T-helper 2 cell treated with Interferon-gamma antibody and Interleukin-4, amounts not matched to agents 5 μg/mL and 100 μg/mL, for 36 hours (primary cell): ENCODE measurements at regions not wholly inside any gene's neighbourhood (a gene's known extent, or its start where the extent isn't known, plus 50 kb on each side); places are given as distances from the start of the nearest gene placed in this dataset.

Experiments used
- DNase-seq: peaks from one replicate; pipeline ENCODE4 v3.0.0; 2021; ENCODE audit warnings: low spot score
- H3K27ac Mint-ChIP-seq: one replicate; pipeline ENCODE4 v1.8.0; 2021; ENCODE audit warnings: mild to moderate bottlenecking, mixed read lengths
- H3K27me3 Mint-ChIP-seq: one replicate; pipeline ENCODE4 v1.8.0; 2021; ENCODE audit warnings: low read depth, mixed read lengths
- H3K36me3 Mint-ChIP-seq: one replicate; pipeline ENCODE4 v1.8.0; 2021; ENCODE audit warnings: low read depth, mixed read lengths
- H3K4me1 Mint-ChIP-seq: one replicate; pipeline ENCODE4 v1.8.0; 2021; ENCODE audit warnings: low read depth, mixed read lengths
- H3K4me3 Mint-ChIP-seq: one replicate; pipeline ENCODE4 v1.8.0; 2022; ENCODE audit warnings: mild to moderate bottlenecking, moderate library complexity, mixed read lengths
- H3K9me3 Mint-ChIP-seq: one replicate; pipeline ENCODE4 v1.8.0; 2021; ENCODE audit warnings: mixed read lengths

GRCh38 chr11:28777126-28777525 is 668.9 kb downstream of the METTL15 start:
- Mint-ChIP-seq H3K27me3 (no peaks in the 10 kb centered on the region), H3K9me3 (peaks cover 39% of the 10 kb centered on the region)

GRCh38 chr11:28773606-28774005 is 665.4 kb downstream of the METTL15 start:
- Mint-ChIP-seq H3K27ac (no peak overlapping the region), H3K36me3 (no peaks in the 10 kb centered on the region), H3K9me3 (peaks cover 36% of the 10 kb centered on the region), H3K4me3 (no peak overlapping the region), H3K27me3 (no peaks in the 10 kb centered on the region), H3K4me1 (no peaks in the 10 kb centered on the region)
- DNase-seq = no peak

More at GRCh38 chr11:28777126-28777525, 668.9 kb downstream of the METTL15 start:
- Mint-ChIP-seq H3K27ac (no peak overlapping the region), H3K36me3 (no peaks in the 10 kb centered on the region), H3K4me3 (no peak overlapping the region), H3K4me1 (no peaks in the 10 kb centered on the region)
- DNase-seq = no peak

GRCh38 chr11:28770806-28771205 is 662.6 kb downstream of the METTL15 start:
- Mint-ChIP-seq H3K9me3 (peaks cover 31% of the 10 kb centered on the region), H3K4me3 (no peak overlapping the region), H3K36me3 (no peaks in the 10 kb centered on the region), H3K27me3 (no peaks in the 10 kb centered on the region), H3K4me1 (no peaks in the 10 kb centered on the region), H3K27ac (no peak overlapping the region)
- DNase-seq = no peak

GRCh38 chr11:28767574-28767973 is 659.4 kb downstream of the METTL15 start:
- no peak overlapping the region for H3K4me3 Mint-ChIP-seq
- DNase-seq = no peak
- no peaks in the 10 kb centered on the region for H3K36me3 Mint-ChIP-seq
- H3K9me3 Mint-ChIP-seq = peaks cover 16% of the 10 kb centered on the region
- H3K27me3 Mint-ChIP-seq = no peaks in the 10 kb centered on the region
- H3K4me1 Mint-ChIP-seq = no peaks in the 10 kb centered on the region
- H3K27ac Mint-ChIP-seq = no peak overlapping the region

GRCh38 chr11:28763876-28764275 is 655.7 kb downstream of the METTL15 start:
- no peaks in the 10 kb centered on the region for H3K27me3 Mint-ChIP-seq
- no peak for DNase-seq
- H3K4me3 Mint-ChIP-seq = no peak overlapping the region
- H3K36me3 Mint-ChIP-seq = no peaks in the 10 kb centered on the region
- no peaks in the 10 kb centered on the region for H3K4me1 Mint-ChIP-seq
- peaks cover 5% of the 10 kb centered on the region for H3K9me3 Mint-ChIP-seq
- H3K27ac Mint-ChIP-seq = no peak overlapping the region

GRCh38 chr11:28763151-28763550 is 655.0 kb downstream of the METTL15 start:
- no peak overlapping the region for H3K4me3 Mint-ChIP-seq
- no peak for DNase-seq
- no peak overlapping the region for H3K27ac Mint-ChIP-seq
- peaks cover 4% of the 10 kb centered on the region for H3K9me3 Mint-ChIP-seq
- no peaks in the 10 kb centered on the region for H3K4me1 Mint-ChIP-seq
- H3K36me3 Mint-ChIP-seq = no peaks in the 10 kb centered on the region
- H3K27me3 Mint-ChIP-seq = no peaks in the 10 kb centered on the region

GRCh38 chr11:28760676-28761390 is 652.6 kb downstream of the METTL15 start:
- Mint-ChIP-seq H3K9me3 (no peaks in the 10 kb centered on the region), H3K27me3 (no peaks in the 10 kb centered on the region), H3K4me1 (no peaks in the 10 kb centered on the region), H3K36me3 (no peaks in the 10 kb centered on the region), H3K4me3 (no peak overlapping the region), H3K27ac (no peak overlapping the region)
- DNase-seq = no peak

- H3K4me1 Mint-ChIP-seq = no peaks in the 10 kb centered on the region
- no peak for DNase-seq
Measured at GRCh38 chr11:28759311-28759710, 651.1 kb downstream of the METTL15 start.

GRCh38 chr11:28757725-28758515 is 649.7 kb downstream of the METTL15 start:
- Mint-ChIP-seq H3K36me3 (no peaks in the 10 kb centered on the region), H3K9me3 (peaks cover 12% of the 10 kb centered on the region), H3K27me3 (no peaks in the 10 kb centered on the region), H3K27ac (no peak overlapping the region), H3K4me3 (no peak overlapping the region), H3K4me1 (no peaks in the 10 kb centered on the region)
- no peak for DNase-seq

More at GRCh38 chr11:28759311-28759710, 651.1 kb downstream of the METTL15 start:
- Mint-ChIP-seq H3K36me3 (no peaks in the 10 kb centered on the region), H3K27ac (no peak overlapping the region), H3K27me3 (no peaks in the 10 kb centered on the region), H3K4me3 (no peak overlapping the region), H3K9me3 (peaks cover 5% of the 10 kb centered on the region)

- Mint-ChIP-seq H3K36me3 (no peaks in the 10 kb centered on the region), H3K4me3 (no peak overlapping the region), H3K27me3 (no peaks in the 10 kb centered on the region), H3K9me3 (peaks cover 21% of the 10 kb centered on the region), H3K4me1 (no peaks in the 10 kb centered on the region), H3K27ac (no peak overlapping the region)
- DNase-seq = no peak
Measured at GRCh38 chr11:28756977-28757376, 648.8 kb downstream of the METTL15 start.

- no peak overlapping the region for H3K4me3 Mint-ChIP-seq
- H3K27ac Mint-ChIP-seq = no peak overlapping the region
- DNase-seq = no peak
- H3K36me3 Mint-ChIP-seq = no peaks in the 10 kb centered on the region
- no peaks in the 10 kb centered on the region for H3K4me1 Mint-ChIP-seq
- H3K9me3 Mint-ChIP-seq = peaks cover 18% of the 10 kb centered on the region
- H3K27me3 Mint-ChIP-seq = no peaks in the 10 kb centered on the region
Measured at GRCh38 chr11:28743061-28743550, 634.9 kb downstream of the METTL15 start.

GRCh38 chr11:28739489-28740280 is 631.5 kb downstream of the METTL15 start:
- Mint-ChIP-seq H3K4me3 (no peak overlapping the region), H3K9me3 (peaks cover 9% of the 10 kb centered on the region), H3K36me3 (no peaks in the 10 kb centered on the region), H3K4me1 (no peaks in the 10 kb centered on the region), H3K27ac (no peak overlapping the region), H3K27me3 (no peaks in the 10 kb centered on the region)
- DNase-seq = no peak

GRCh38 chr11:28738549-28738948 is 630.4 kb downstream of the METTL15 start:
- H3K9me3 Mint-ChIP-seq = peaks cover 11% of the 10 kb centered on the region
- no peak for DNase-seq
- no peak overlapping the region for H3K27ac Mint-ChIP-seq
- H3K36me3 Mint-ChIP-seq = no peaks in the 10 kb centered on the region
- H3K27me3 Mint-ChIP-seq = no peaks in the 10 kb centered on the region
- H3K4me3 Mint-ChIP-seq = no peak overlapping the region
- H3K4me1 Mint-ChIP-seq = no peaks in the 10 kb centered on the region

- H3K9me3 Mint-ChIP-seq = peaks cover 15% of the 10 kb centered on the region
Measured at GRCh38 chr11:28736256-28736655, 628.1 kb downstream of the METTL15 start.

More at GRCh38 chr11:28736256-28736655, 628.1 kb downstream of the METTL15 start:
- no peak for DNase-seq
- H3K4me1 Mint-ChIP-seq = no peaks in the 10 kb centered on the region
- no peak overlapping the region for H3K27ac Mint-ChIP-seq
- H3K36me3 Mint-ChIP-seq = no peaks in the 10 kb centered on the region
- H3K4me3 Mint-ChIP-seq = no peak overlapping the region
- H3K27me3 Mint-ChIP-seq = no peaks in the 10 kb centered on the region
